Osteoblast (primary cell): ENCODE measurements at regions not wholly inside any gene's neighbourhood (a gene's known extent, or its start where the extent isn't known, plus 50 kb on each side); places are given as distances from the start of the nearest gene placed in this dataset.

Experiments
- DNase-seq: peaks from one replicate; pipeline ENCODE4 v3.0.0; 2011; ENCODE audit warnings: low spot score, mixed read lengths; ENCODE audit not compliant: insufficient read length; ENCODE audit errors: missing footprints
- H2AFZ ChIP-seq: 2 replicates; pipeline ENCODE4 v1.6.0; 2011; ENCODE audit warnings: mild to moderate bottlenecking, low read length
- H3K27ac ChIP-seq: 2 replicates; pipeline ENCODE4 v1.5.1; 2011; ENCODE audit warnings: mild to moderate bottlenecking, low read depth, low read length, moderate library complexity
- H3K27me3 ChIP-seq: 2 replicates; pipeline ENCODE4 v1.6.0; 2012; ENCODE audit warnings: mild to moderate bottlenecking, control low read depth, inconsistent platforms, low read length, moderate library complexity; ENCODE audit not compliant: insufficient read depth
- H3K36me3 ChIP-seq: 2 replicates; pipeline ENCODE4 v1.5.1; 2011; ENCODE audit warnings: mild to moderate bottlenecking, low read length, control low read depth, moderate library complexity; ENCODE audit not compliant: insufficient read depth
- H3K4me1 ChIP-seq: 2 replicates; pipeline ENCODE4 v1.5.1; 2011; ENCODE audit warnings: mild to moderate bottlenecking, low read length, control low read depth, moderate library complexity; ENCODE audit not compliant: insufficient read depth
- H3K4me2 ChIP-seq: 2 replicates; pipeline ENCODE4 v1.6.0; 2011; ENCODE audit warnings: mild to moderate bottlenecking, low read length; ENCODE audit not compliant: insufficient read depth
- H3K4me3 ChIP-seq: fragments of 200-600 bp; sonication (generic); 3 replicates; pipeline ENCODE4 v1.5.1; 2012; ENCODE audit warnings: mild to moderate bottlenecking, low read length, inconsistent platforms; ENCODE audit not compliant: insufficient read depth
- H3K79me2 ChIP-seq: 2 replicates; pipeline ENCODE4 v1.6.0; 2012; ENCODE audit warnings: mild to moderate bottlenecking, low read length, control low read depth, inconsistent platforms; ENCODE audit not compliant: insufficient read depth
- H3K9me3 ChIP-seq: 2 replicates; pipeline ENCODE4 v1.5.1; 2011; ENCODE audit warnings: low read depth, low read length, control low read depth
- H4K20me1 ChIP-seq: 2 replicates; pipeline ENCODE4 v1.6.0; 2012; ENCODE audit warnings: mild to moderate bottlenecking, low read length, control low read depth; ENCODE audit not compliant: insufficient read depth
- TF ChIP-seq, protein P1 (sequence below): IDR thresholded peaks from 2 replicates; pipeline ENCODE4 v1.5.1; 2011; ENCODE audit warnings: mild to moderate bottlenecking, low read depth, low read length, moderate library complexity; ENCODE audit errors: extremely low read depth

DNA sequence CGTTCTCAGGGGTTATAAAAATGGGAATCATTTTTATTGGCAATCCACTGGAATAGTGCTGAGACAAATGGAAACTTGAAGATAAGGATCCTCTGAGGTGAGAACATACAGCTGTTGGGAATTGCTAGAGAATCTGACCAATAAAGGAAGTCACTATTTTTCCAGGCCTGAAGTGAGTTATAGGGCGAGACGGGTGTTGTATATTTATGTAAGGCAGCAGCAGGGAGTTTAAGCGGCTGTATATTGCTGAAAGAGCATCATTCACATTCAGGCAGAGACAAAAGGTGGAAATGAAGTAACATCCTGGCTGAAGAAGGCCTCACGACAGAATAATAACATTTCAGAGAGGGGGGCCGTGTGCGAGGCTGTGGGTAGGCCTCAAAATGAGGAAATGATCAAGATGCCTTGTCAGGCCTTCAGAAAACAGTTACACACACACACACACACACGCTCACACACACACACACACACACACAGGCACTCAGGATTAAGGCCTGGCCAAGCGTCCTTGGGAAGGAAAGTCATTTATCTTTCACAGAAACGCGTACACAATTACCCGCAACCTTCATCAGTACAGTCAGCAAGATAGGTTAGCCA, 964.9 kb upstream of the NR2F2 start:
- TF ChIP-seq, protein P1, sequence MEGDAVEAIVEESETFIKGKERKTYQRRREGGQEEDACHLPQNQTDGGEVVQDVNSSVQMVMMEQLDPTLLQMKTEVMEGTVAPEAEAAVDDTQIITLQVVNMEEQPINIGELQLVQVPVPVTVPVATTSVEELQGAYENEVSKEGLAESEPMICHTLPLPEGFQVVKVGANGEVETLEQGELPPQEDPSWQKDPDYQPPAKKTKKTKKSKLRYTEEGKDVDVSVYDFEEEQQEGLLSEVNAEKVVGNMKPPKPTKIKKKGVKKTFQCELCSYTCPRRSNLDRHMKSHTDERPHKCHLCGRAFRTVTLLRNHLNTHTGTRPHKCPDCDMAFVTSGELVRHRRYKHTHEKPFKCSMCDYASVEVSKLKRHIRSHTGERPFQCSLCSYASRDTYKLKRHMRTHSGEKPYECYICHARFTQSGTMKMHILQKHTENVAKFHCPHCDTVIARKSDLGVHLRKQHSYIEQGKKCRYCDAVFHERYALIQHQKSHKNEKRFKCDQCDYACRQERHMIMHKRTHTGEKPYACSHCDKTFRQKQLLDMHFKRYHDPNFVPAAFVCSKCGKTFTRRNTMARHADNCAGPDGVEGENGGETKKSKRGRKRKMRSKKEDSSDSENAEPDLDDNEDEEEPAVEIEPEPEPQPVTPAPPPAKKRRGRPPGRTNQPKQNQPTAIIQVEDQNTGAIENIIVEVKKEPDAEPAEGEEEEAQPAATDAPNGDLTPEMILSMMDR: no peak
- Histone ChIP-seq H3K79me2 (no peaks in the 10 kb centered on the region), H3K4me1 (no peaks in the 10 kb centered on the region), H4K20me1 (no peaks in the 10 kb centered on the region), H3K27ac (no peak overlapping the region), H3K36me3 (no peaks in the 10 kb centered on the region), H3K9me3 (no peaks in the 10 kb centered on the region), H3K4me3 (no peak overlapping the region), H3K27me3 (no peaks in the 10 kb centered on the region), H3K4me2 (no peak overlapping the region), H2AFZ (no peak overlapping the region)
- DNase-seq: no peak

DNA sequence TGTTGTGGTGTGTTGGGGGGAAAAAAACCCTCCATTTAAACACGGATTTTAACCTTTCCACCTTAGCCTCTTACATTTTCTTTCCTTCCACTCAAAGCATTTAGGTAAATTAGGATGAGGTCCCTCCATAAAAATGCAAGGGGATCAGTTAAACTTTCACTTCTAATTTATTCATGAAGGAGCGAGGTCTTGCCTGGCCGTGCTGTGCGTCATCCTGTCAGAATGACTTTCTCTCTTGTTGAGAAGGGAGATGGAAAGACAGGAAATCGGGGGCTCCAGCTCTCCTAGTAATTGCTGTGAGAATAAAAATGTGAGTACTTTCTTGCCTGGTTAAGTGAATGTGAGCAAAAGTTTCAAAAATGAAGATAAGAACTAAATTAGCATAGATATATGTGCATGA, 962.3 kb upstream of the NR2F2 start:
- no peaks in the 10 kb centered on the region for H3K4me1 ChIP-seq
- TF ChIP-seq, protein P1: no peak
- no peak for DNase-seq
- H3K9me3 ChIP-seq: no peaks in the 10 kb centered on the region
- no peak overlapping the region for H3K27ac ChIP-seq
- H2AFZ ChIP-seq: no peak overlapping the region
- no peak overlapping the region for H3K4me3 ChIP-seq
- H3K36me3 ChIP-seq: no peaks in the 10 kb centered on the region
- H3K27me3 ChIP-seq: no peaks in the 10 kb centered on the region
- peak overlapping the region; percentile 6 for H3K4me2 ChIP-seq
- no peaks in the 10 kb centered on the region for H4K20me1 ChIP-seq
- no peaks in the 10 kb centered on the region for H3K79me2 ChIP-seq

DNA sequence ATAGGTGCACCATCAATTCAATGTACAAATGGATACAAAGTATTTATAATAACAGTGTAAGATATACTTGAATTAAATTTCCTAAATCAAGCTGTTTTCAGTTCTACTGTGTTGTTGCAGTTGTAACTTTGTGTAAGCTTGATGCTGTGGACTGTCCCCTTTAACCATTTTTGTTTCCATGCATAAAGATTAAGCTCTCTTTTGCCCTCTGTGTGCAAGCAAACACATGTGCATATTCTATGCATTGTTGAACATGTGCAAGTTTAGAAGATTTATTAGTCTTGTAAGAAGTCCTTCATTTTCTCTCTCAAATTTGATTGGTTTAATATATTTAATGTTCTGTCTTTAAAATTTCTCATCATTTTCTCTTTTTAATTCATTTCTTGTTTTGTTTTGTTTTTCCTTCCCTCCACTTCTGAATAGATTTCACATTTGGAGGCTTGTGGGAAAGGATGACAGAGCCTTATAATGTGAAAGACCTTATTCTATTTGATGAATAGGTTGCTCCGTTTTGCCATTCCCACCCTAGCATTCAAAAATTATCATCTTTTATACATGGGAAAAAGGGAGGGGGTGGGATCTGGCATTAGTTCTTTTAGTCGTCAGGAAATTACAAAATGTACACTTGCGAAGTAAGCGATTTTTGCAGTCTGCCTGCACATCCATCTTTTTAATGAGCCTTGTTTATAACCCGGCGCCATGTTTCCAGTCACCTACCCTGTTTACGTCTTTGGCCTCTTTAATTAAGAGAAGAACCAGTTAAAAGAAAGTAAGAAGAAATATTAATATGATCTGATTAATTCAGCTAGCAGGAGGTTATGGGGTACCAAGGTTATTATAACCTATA, 961.5 kb upstream of the NR2F2 start:
- no peaks in the 10 kb centered on the region for H3K27me3 ChIP-seq
- no peak overlapping the region for H2AFZ ChIP-seq
- H3K4me3 ChIP-seq: no peak overlapping the region
- H3K4me2 ChIP-seq: no peak overlapping the region
- no peaks in the 10 kb centered on the region for H3K36me3 ChIP-seq
- H3K4me1 ChIP-seq: no peaks in the 10 kb centered on the region
- no peaks in the 10 kb centered on the region for H3K79me2 ChIP-seq
- no peak overlapping the region for H3K27ac ChIP-seq
- no peaks in the 10 kb centered on the region for H3K9me3 ChIP-seq
- no peaks in the 10 kb centered on the region for H4K20me1 ChIP-seq
- DNase-seq: no peak
- TF ChIP-seq, protein P1: no peak

DNA sequence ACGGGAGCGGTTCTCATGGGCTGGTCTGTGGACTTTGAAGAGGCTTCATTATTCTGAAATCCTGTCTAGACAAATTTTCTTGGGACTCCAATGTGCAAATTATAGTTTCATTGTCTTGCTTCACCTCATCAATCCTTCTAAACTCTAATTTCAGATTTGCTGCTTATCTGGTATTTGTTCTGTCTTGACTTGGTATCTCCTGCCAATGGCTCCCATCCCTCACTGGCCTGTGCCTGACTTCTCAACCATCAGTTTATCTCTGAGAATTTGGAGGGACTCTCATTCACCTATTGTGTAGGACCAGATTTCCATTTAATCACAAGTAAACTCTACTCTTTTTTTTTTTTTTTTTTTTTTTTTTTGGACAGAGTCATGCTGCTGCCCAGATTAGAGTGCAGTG, 960.2 kb upstream of the NR2F2 start:
- Histone ChIP-seq H2AFZ (no peak overlapping the region), H3K9me3 (no peaks in the 10 kb centered on the region), H3K4me1 (no peaks in the 10 kb centered on the region), H3K27me3 (no peaks in the 10 kb centered on the region), H3K27ac (no peak overlapping the region), H4K20me1 (no peaks in the 10 kb centered on the region), H3K36me3 (no peaks in the 10 kb centered on the region), H3K4me3 (no peak overlapping the region), H3K4me2 (no peak overlapping the region), H3K79me2 (no peaks in the 10 kb centered on the region)
- TF ChIP-seq, protein P1: no peak
- no peak for DNase-seq
